SU-DHL-6 (cell line): ENCODE measurements at regions not wholly inside any gene's neighbourhood (a gene's known extent, or its start where the extent isn't known, plus 50 kb on each side); places are given as distances from the start of the nearest gene placed in this dataset.

ENCODE experiments used
- EZH2phosphoT487 ChIP-seq: fragments of 200-600 bp; sonication (generic), shearing (Covaris generic); conservative IDR thresholded peaks from 2 replicates; pipeline ENCODE4 v1.6.1; 2018; ENCODE audit warnings: mild to moderate bottlenecking, antibody characterized with exemption, low read length, moderate library complexity, mixed read lengths
- TF ChIP-seq, protein P1 (sequence below): fragments of 200-600 bp; sonication (generic); IDR thresholded peaks from one replicate; pipeline ENCODE4 v1.5.1; 2017; ENCODE audit warnings: antibody characterized with exemption, mild to moderate bottlenecking, low read length, moderate library complexity; ENCODE audit not compliant: insufficient read depth, poor library complexity, severe bottlenecking

GRCh38 chr7:115635876-115636275 lies 394.7 kb downstream of the TFEC start:
- TF ChIP-seq, protein P1, sequence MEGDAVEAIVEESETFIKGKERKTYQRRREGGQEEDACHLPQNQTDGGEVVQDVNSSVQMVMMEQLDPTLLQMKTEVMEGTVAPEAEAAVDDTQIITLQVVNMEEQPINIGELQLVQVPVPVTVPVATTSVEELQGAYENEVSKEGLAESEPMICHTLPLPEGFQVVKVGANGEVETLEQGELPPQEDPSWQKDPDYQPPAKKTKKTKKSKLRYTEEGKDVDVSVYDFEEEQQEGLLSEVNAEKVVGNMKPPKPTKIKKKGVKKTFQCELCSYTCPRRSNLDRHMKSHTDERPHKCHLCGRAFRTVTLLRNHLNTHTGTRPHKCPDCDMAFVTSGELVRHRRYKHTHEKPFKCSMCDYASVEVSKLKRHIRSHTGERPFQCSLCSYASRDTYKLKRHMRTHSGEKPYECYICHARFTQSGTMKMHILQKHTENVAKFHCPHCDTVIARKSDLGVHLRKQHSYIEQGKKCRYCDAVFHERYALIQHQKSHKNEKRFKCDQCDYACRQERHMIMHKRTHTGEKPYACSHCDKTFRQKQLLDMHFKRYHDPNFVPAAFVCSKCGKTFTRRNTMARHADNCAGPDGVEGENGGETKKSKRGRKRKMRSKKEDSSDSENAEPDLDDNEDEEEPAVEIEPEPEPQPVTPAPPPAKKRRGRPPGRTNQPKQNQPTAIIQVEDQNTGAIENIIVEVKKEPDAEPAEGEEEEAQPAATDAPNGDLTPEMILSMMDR: no peak
- no peak for TF ChIP-seq EZH2phosphoT487
